SK-N-SH treated with all-trans-retinoic acid at 6 μM for 48 hours (cell line): ENCODE measurements at regions not wholly inside any gene's neighbourhood (a gene's known extent, or its start where the extent isn't known, plus 50 kb on each side); places are given as distances from the start of the nearest gene placed in this dataset.

Experiments
- ARNTL ChIP-seq: fragments of 450-650 bp; formaldehyde crosslinking; IDR thresholded peaks from 2 replicates; pipeline ENCODE4 v1.5.0; 2020; ENCODE audit warnings: low read depth, mild to moderate bottlenecking, moderate library complexity, borderline replicate concordance
- BACH2 ChIP-seq: fragments of 250-450 bp; sonication (Bioruptor Pico); IDR thresholded peaks from 2 replicates; pipeline ENCODE4 v1.9.0; 2021; ENCODE audit warnings: mild to moderate bottlenecking, borderline replicate concordance
- CSDC2 ChIP-seq: fragments of 250-450 bp; sonication (Bioruptor Pico); IDR thresholded peaks from 2 replicates; pipeline ENCODE4 v1.5.0; 2020; ENCODE audit warnings: mild to moderate bottlenecking, moderate library complexity
- CSRNP3 ChIP-seq: fragments of 250-450 bp; sonication (Bioruptor Pico); IDR thresholded peaks from 2 replicates; pipeline ENCODE4 v1.5.1; 2021; ENCODE audit warnings: mild to moderate bottlenecking, moderate library complexity
- OSR1 ChIP-seq: fragments of 250-450 bp; sonication (Bioruptor Pico); IDR thresholded peaks from 2 replicates; pipeline ENCODE4 v1.8.0; 2022; ENCODE audit warnings: moderate library complexity, mild to moderate bottlenecking, inconsistent platforms
- PATZ1 ChIP-seq: fragments of 250-450 bp; sonication (Bioruptor Pico); IDR thresholded peaks from 2 replicates; pipeline ENCODE4 v1.8.0; 2020; ENCODE audit warnings: mild to moderate bottlenecking, moderate library complexity, borderline replicate concordance
- ZFP3 ChIP-seq: fragments of 250-450 bp; sonication (Bioruptor Pico); IDR thresholded peaks from 2 replicates; pipeline ENCODE4 v1.5.0; 2020; ENCODE audit warnings: mild to moderate bottlenecking, moderate library complexity
- TF ChIP-seq, protein P1 (sequence below): fragments of 250-450 bp; sonication (Bioruptor Pico); IDR thresholded peaks from 2 replicates; pipeline ENCODE4 v1.5.1; 2020; ENCODE audit warnings: low read depth, mild to moderate bottlenecking, moderate library complexity
- TF ChIP-seq, protein P2 (sequence below): fragments of 250-450 bp; sonication (Bioruptor Pico); IDR thresholded peaks from 2 replicates; pipeline ENCODE4 v1.5.0; 2020; ENCODE audit warnings: mild to moderate bottlenecking, moderate library complexity

GRCh38 chr1:208885650-208886049 is 641.5 kb upstream of the PLXNA2 start:
- TF ChIP-seq OSR1 (no peak), BACH2 (CRISPR knock-in tag) (no peak), PATZ1 (CRISPR knock-in tag) (no peak), CSRNP3 (CRISPR knock-in tag) (no peak), ARNTL (CRISPR knock-in tag) (no peak), CSDC2 (CRISPR knock-in tag) (no peak), ZFP3 (CRISPR knock-in tag) (no peak)
- TF ChIP-seq, protein P1, sequence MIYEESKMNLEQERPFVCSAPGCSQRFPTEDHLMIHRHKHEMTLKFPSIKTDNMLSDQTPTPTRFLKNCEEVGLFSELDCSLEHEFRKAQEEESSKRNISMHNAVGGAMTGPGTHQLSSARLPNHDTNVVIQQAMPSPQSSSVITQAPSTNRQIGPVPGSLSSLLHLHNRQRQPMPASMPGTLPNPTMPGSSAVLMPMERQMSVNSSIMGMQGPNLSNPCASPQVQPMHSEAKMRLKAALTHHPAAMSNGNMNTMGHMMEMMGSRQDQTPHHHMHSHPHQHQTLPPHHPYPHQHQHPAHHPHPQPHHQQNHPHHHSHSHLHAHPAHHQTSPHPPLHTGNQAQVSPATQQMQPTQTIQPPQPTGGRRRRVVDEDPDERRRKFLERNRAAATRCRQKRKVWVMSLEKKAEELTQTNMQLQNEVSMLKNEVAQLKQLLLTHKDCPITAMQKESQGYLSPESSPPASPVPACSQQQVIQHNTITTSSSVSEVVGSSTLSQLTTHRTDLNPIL (CRISPR knock-in tag), result no peak
- TF ChIP-seq, protein P2, sequence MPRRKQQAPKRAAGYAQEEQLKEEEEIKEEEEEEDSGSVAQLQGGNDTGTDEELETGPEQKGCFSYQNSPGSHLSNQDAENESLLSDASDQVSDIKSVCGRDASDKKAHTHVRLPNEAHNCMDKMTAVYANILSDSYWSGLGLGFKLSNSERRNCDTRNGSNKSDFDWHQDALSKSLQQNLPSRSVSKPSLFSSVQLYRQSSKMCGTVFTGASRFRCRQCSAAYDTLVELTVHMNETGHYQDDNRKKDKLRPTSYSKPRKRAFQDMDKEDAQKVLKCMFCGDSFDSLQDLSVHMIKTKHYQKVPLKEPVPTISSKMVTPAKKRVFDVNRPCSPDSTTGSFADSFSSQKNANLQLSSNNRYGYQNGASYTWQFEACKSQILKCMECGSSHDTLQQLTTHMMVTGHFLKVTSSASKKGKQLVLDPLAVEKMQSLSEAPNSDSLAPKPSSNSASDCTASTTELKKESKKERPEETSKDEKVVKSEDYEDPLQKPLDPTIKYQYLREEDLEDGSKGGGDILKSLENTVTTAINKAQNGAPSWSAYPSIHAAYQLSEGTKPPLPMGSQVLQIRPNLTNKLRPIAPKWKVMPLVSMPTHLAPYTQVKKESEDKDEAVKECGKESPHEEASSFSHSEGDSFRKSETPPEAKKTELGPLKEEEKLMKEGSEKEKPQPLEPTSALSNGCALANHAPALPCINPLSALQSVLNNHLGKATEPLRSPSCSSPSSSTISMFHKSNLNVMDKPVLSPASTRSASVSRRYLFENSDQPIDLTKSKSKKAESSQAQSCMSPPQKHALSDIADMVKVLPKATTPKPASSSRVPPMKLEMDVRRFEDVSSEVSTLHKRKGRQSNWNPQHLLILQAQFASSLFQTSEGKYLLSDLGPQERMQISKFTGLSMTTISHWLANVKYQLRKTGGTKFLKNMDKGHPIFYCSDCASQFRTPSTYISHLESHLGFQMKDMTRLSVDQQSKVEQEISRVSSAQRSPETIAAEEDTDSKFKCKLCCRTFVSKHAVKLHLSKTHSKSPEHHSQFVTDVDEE, result no peak
